Uterus (tissue), 2 donors: ENCODE measurements at regions not wholly inside any gene's neighbourhood (a gene's known extent, or its start where the extent isn't known, plus 50 kb on each side); places are given as distances from the start of the nearest gene placed in this dataset.

Source experiments
- CTCF ChIP-seq, 4 experiments: fragments of 200-600 bp in 2 of 4; fragments of 450-650 bp in 2 of 4; sonication (generic) in 2 of 4; IDR thresholded peaks; one replicate each; pipeline ENCODE4 v1.5.1; 2016 to 2019; ENCODE audit warnings: antibody characterized with exemption in 4 of 4, mild to moderate bottlenecking in 2 of 4, moderate library complexity in 1 of 4
- POLR2A ChIP-seq, 2 donors: fragments of 450-650 bp; IDR thresholded peaks; one replicate each; pipeline ENCODE4 v1.6.1; 2016; ENCODE audit warnings: antibody characterized with exemption in 2 of 2, mild to moderate bottlenecking in 1 of 2, moderate library complexity in 1 of 2

GRCh38 chr1:91120421-91120820 lies 98.6 kb upstream of the ZNF644 start:
- TF ChIP-seq CTCF (IDR thresholded peaks at IDR 0.05): no peak
- TF ChIP-seq POLR2A (IDR thresholded peaks at IDR 0.05): no peak
